Glutamatergic neuron (in vitro differentiated cells): ENCODE measurements at regions not wholly inside any gene's neighbourhood (a gene's known extent, or its start where the extent isn't known, plus 50 kb on each side); places are given as distances from the start of the nearest gene placed in this dataset.

Experiments
- DNase-seq: peaks from one replicate; pipeline ENCODE4 v3.0.0; 2022
- H3K27ac Mint-ChIP-seq: one replicate; pipeline ENCODE4 v1.8.0; 2020; ENCODE audit warnings: mild to moderate bottlenecking, mixed read lengths, inconsistent platforms; ENCODE audit not compliant: unreplicated experiment
- H3K27me3 Mint-ChIP-seq: one replicate; pipeline ENCODE4 v1.8.0; 2020; ENCODE audit warnings: mild to moderate bottlenecking, moderate library complexity, mixed read lengths, inconsistent platforms; ENCODE audit not compliant: unreplicated experiment
- H3K36me3 Mint-ChIP-seq: one replicate; pipeline ENCODE4 v1.8.0; 2020; ENCODE audit warnings: mild to moderate bottlenecking, mixed read lengths, inconsistent platforms; ENCODE audit not compliant: unreplicated experiment
- H3K4me1 Mint-ChIP-seq: one replicate; pipeline ENCODE4 v1.8.0; 2020; ENCODE audit warnings: mild to moderate bottlenecking, low read depth, mixed read lengths, inconsistent platforms; ENCODE audit not compliant: unreplicated experiment
- H3K4me3 Mint-ChIP-seq: one replicate; pipeline ENCODE4 v1.8.0; 2020; ENCODE audit warnings: mild to moderate bottlenecking, mixed read lengths, inconsistent platforms; ENCODE audit not compliant: unreplicated experiment
- H3K9me3 Mint-ChIP-seq: one replicate; pipeline ENCODE4 v1.8.0; 2020; ENCODE audit warnings: mild to moderate bottlenecking, moderate library complexity, mixed read lengths, inconsistent platforms; ENCODE audit not compliant: unreplicated experiment
- CTCF ChIP-seq: fragments of 200-600 bp; sonication (generic); IDR thresholded peaks from one replicate; pipeline ENCODE4 v1.5.0; 2021; ENCODE audit not compliant: partially characterized antibody, unreplicated experiment

- Mint-ChIP-seq H3K27me3 (no peaks in the 10 kb centered on the region), H3K27ac (no peak overlapping the region), H3K36me3 (no peaks in the 10 kb centered on the region), H3K9me3 (no peaks in the 10 kb centered on the region), H3K4me1 (peaks cover 2% of the 10 kb centered on the region), H3K4me3 (no peak overlapping the region)
- TF ChIP-seq CTCF = no peak
- DNase-seq = no peak
These were observed 104.7 kb upstream of the RREB1 start for GRCh38 chr6:7003041-7003440.

DNA sequence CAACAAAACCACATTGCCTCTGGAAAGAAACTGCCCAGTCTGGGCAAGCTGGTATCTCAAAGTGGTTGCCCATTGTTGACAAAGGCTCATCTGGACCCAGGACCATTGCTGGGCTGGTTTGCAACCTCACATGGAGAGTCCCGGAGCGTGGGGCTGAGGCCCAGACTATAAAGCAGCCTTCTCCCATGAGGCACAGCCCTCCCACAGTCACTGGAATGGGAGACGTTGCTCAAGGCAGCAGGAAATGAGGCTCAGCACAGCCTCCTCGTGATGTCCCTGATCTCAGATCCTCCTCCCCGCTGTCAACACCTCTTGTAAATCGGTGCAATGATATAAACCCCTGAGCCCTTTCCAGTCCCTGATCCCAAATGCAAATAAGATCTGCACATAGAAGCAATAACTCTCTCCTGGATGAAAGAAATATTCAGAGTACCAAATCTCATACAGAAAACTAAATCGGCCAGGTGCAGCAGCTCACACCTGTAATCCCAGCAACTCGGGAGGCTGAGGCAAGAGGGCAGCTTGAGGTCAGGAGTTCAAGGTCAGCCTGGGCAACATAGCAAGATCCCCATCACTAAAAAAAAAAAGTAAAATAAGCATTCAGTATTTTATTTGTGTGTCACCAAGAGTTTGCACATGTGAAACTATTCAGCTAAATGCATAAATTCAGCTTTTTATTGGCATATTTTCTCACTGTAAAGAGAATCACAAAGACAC is 103.0 kb upstream of the RREB1 start:
- H3K36me3 Mint-ChIP-seq = no peaks in the 10 kb centered on the region
- no peak for TF ChIP-seq CTCF
- H3K27me3 Mint-ChIP-seq = no peaks in the 10 kb centered on the region
- H3K9me3 Mint-ChIP-seq = no peaks in the 10 kb centered on the region
- no peak for DNase-seq
- no peak overlapping the region for H3K27ac Mint-ChIP-seq
- no peaks in the 10 kb centered on the region for H3K4me1 Mint-ChIP-seq
- H3K4me3 Mint-ChIP-seq = no peak overlapping the region

DNA sequence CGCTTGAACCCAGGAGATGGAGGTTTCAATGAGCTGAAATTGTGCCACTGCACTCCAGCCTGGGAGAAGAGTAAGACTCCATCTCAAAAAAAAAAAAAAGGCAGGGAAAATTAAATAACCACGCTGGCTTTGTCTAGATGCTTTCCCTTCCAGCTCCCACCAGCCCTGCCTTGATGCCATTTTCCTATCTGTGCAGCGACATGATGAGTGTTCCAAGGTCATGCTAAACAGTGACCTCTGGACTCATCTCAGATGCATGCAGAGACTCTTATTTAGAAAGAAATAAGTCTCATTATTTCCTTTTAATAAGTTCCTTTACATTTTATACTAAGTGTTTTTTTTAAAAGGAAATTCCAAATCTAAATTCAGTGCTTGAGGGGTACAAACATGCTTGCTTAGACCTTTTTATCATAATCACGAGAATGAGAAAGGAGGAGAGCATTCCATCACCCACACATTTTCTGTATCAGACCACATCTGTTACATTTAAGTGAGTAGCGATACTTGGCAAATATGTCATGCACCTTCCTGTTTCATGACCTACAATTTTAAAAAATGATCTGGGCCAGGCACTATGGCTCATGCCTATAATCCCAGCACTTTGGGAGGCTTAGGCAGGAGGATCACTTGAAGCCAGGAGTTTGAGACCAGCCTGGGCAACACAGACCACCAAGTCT is 101.1 kb upstream of the RREB1 start:
- H3K36me3 Mint-ChIP-seq = no peaks in the 10 kb centered on the region
- no peaks in the 10 kb centered on the region for H3K4me1 Mint-ChIP-seq
- no peak for TF ChIP-seq CTCF
- no peaks in the 10 kb centered on the region for H3K27me3 Mint-ChIP-seq
- no peaks in the 10 kb centered on the region for H3K9me3 Mint-ChIP-seq
- H3K4me3 Mint-ChIP-seq = no peak overlapping the region
- DNase-seq = no peak
- H3K27ac Mint-ChIP-seq = no peak overlapping the region

DNA sequence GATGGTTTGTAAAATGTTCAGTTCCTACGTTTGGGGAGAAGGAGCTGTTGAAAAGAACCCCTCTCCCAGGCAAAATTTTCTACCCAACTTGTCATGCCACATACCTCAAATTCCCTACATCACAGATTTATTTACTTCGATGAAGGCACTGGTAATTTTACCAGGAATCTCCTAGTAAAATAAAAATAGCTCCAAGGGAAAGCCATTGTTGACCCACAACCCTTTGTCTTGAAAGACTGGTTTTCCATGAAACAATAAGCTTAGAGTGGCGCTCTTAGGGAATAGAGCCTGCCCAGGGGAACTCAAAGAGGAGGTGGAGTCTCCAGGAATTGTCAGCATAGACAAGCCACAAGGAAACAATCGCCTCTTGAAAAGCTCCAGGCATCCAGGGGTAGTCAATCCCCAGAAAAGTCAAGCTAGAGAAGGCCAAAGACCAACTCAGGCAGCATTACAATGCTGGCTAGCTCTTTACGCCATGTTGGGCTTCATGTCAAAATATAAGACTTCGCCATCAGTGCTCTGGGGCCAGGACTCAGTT is 99.2 kb upstream of the RREB1 start:
- Mint-ChIP-seq H3K4me3 (no peak overlapping the region), H3K36me3 (no peaks in the 10 kb centered on the region), H3K4me1 (no peaks in the 10 kb centered on the region), H3K27me3 (no peaks in the 10 kb centered on the region), H3K27ac (no peak overlapping the region), H3K9me3 (no peaks in the 10 kb centered on the region)
- DNase-seq = no peak
- TF ChIP-seq CTCF = no peak

- DNase-seq = no peak
- TF ChIP-seq CTCF = no peak
- Mint-ChIP-seq H3K4me1 (no peaks in the 10 kb centered on the region), H3K27me3 (peaks cover 2% of the 10 kb centered on the region), H3K4me3 (no peak overlapping the region), H3K36me3 (no peaks in the 10 kb centered on the region), H3K27ac (no peak overlapping the region), H3K9me3 (no peaks in the 10 kb centered on the region)
These were observed 91.5 kb upstream of the RREB1 start for GRCh38 chr6:7016226-7016625.
